ENCODE measurements at regions not wholly inside any gene's neighbourhood (a gene's known extent, or its start where the extent isn't known, plus 50 kb on each side); places are given as distances from the start of the nearest gene placed in this dataset.
A peak's percentile ranks its signal among the peaks of the same experiment; 100 is the strongest.

DNA sequence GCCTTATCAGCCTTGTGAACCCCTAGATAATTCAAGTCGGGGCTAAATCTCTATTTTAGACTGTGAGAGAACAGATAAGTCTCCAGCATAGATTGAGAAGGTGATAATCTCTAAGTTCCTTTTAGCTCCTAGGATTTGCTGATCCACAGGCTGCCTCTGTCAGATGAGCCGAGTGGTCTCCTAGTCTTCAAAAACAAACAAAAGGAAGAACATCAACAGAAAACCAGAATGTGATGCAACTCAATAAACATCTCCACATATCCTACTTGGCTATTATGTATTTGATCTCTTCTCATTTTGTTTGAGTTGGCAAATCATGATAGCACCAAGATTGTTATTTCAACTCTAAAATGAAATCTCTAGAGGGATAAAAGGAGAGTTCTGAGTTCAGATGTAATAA lies 88.4 kb upstream of the SLC7A11 start:
- H3K36me3 ChIP-seq (ENCODE audit: control insufficient read depth, insufficient read depth, low read length, severe bottlenecking): no peaks in the 10 kb centered on the region
- no peaks in the 10 kb centered on the region for H3K4me1 ChIP-seq (ENCODE audit: control insufficient read depth, insufficient read depth, low read length)
- no peaks in the 10 kb centered on the region for H3K27me3 ChIP-seq (replicated peaks; ENCODE audit: control insufficient read depth, insufficient read depth, low read length)
- no peak overlapping the region for H3K9ac ChIP-seq (ENCODE audit: low read length)
- no peak overlapping the region for H3K4me3 ChIP-seq (ENCODE audit: low read length)
- H3K9me3 ChIP-seq (ENCODE audit: control insufficient read depth, low read length): peaks cover 6% of the 10 kb centered on the region
- DNase-seq (ENCODE audit: low read depth): peak; percentile 37

DNA sequence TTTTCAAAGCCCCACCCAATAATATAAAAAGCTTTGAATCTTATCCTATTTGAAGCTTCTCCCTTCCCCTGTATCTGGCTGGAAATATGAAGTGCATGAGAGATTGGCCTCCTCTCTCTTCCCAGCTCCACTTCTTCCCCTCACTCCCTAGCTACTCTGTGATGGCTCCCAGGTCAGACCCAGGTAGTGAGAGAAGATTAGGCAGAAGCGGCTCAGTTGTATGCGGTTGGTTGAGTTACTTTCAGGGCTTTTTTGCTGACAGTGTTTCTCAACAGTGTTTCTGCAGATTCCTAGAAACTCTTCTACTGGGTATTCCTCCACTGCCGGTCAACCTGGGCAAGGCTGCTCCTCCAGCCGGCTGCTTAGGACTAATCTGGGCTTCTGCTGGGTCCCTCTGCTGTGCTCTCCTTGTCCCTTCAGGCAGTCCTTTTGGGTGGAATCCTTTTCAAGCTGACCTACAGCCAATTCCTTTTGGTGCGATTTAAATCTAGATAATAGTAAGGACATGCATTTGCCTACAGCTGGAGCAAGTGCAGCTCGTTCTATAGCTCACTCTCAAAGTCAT lies 87.4 kb upstream of the SLC7A11 start:
- Histone ChIP-seq H3K36me3 (ENCODE audit: control insufficient read depth, insufficient read depth, low read length, severe bottlenecking) (no peaks in the 10 kb centered on the region), H3K9ac (ENCODE audit: low read length) (no peak overlapping the region), H3K4me3 (ENCODE audit: low read length) (no peak overlapping the region), H3K4me1 (ENCODE audit: control insufficient read depth, insufficient read depth, low read length) (no peaks in the 10 kb centered on the region), H3K27me3 (replicated peaks; ENCODE audit: control insufficient read depth, insufficient read depth, low read length) (no peaks in the 10 kb centered on the region), H3K9me3 (ENCODE audit: control insufficient read depth, low read length) (peaks cover 6% of the 10 kb centered on the region)
- no peak for DNase-seq (ENCODE audit: low read depth)

GRCh38 chr4:138327338-138327737 lies 85.2 kb upstream of the SLC7A11 start:
- Histone ChIP-seq H3K9me3 (ENCODE audit: control insufficient read depth, low read length) (no peaks in the 10 kb centered on the region), H3K27me3 (replicated peaks; ENCODE audit: control insufficient read depth, insufficient read depth, low read length) (no peaks in the 10 kb centered on the region), H3K36me3 (ENCODE audit: control insufficient read depth, insufficient read depth, low read length, severe bottlenecking) (no peaks in the 10 kb centered on the region), H3K4me1 (ENCODE audit: control insufficient read depth, insufficient read depth, low read length) (no peaks in the 10 kb centered on the region), H3K4me3 (ENCODE audit: low read length) (no peak overlapping the region), H3K9ac (ENCODE audit: low read length) (no peak overlapping the region)
- no peak for DNase-seq (ENCODE audit: low read depth)

DNA sequence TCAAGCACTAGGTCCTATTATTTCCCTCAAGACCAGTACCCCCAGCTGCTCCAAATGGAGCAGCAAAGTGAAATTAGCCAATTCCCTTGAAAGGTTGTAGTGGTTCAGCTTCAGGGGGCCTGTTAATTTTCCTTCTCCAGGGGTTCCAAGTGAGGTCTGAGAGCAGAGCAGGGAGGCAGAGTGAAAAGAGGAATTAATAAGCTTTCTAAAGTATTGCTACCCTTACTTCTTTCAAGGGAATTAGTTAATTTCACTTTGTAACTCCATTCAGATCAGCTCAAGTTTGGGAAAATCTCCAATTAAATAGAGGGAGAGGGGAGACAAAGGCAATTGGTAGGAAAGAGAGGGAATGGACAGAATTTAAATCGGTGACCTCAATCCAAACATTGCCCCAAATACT lies 78.7 kb upstream of the SLC7A11 start:
- H3K4me3 ChIP-seq (ENCODE audit: low read length): no peak overlapping the region
- no peak for DNase-seq (ENCODE audit: low read depth)
- H3K9ac ChIP-seq (ENCODE audit: low read length): no peak overlapping the region
- no peaks in the 10 kb centered on the region for H3K4me1 ChIP-seq (ENCODE audit: control insufficient read depth, insufficient read depth, low read length)
- no peaks in the 10 kb centered on the region for H3K27me3 ChIP-seq (replicated peaks; ENCODE audit: control insufficient read depth, insufficient read depth, low read length)
- H3K36me3 ChIP-seq (ENCODE audit: control insufficient read depth, insufficient read depth, low read length, severe bottlenecking): no peaks in the 10 kb centered on the region
- no peaks in the 10 kb centered on the region for H3K9me3 ChIP-seq (ENCODE audit: control insufficient read depth, low read length)

- Histone ChIP-seq H3K9ac (ENCODE audit: low read length) (no peak overlapping the region), H3K4me1 (ENCODE audit: control insufficient read depth, insufficient read depth, low read length) (no peaks in the 10 kb centered on the region), H3K27me3 (replicated peaks; ENCODE audit: control insufficient read depth, insufficient read depth, low read length) (no peaks in the 10 kb centered on the region), H3K4me3 (ENCODE audit: low read length) (no peak overlapping the region), H3K36me3 (ENCODE audit: control insufficient read depth, insufficient read depth, low read length, severe bottlenecking) (no peaks in the 10 kb centered on the region), H3K9me3 (ENCODE audit: control insufficient read depth, low read length) (no peaks in the 10 kb centered on the region)
- DNase-seq (ENCODE audit: low read depth): no peak
Observed at GRCh38 chr4:138320030-138320429, 77.9 kb upstream of the SLC7A11 start.

DNA sequence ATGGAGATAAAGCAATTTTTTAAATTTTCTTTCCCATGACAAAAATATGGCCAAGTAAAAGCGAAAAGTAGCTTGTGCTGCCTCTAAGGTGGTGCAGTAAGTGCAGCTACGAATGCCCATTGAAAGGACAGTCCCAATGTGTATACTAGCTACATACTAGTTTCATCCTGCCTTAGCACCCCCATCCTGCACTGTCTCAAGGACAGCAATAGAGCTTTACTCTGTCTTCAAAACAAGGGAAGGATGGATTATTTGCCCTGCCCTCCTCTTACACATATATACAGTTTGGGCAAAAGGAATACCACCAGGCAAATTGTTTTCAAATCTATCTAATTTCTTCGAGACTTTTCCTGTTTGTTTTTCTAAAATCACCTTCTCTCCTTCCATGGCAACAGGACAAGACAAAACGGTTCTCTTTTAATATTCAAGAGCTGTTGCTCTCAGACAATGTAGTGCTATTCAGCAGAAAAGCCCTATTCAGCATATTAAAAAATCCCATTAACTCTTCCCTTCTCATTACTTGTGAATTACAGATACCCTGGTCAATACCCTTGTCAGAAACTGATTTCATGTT lies 75.1 kb upstream of the SLC7A11 start:
- no peaks in the 10 kb centered on the region for H3K4me1 ChIP-seq (ENCODE audit: control insufficient read depth, insufficient read depth, low read length)
- no peak overlapping the region for H3K4me3 ChIP-seq (ENCODE audit: low read length)
- H3K27me3 ChIP-seq (replicated peaks; ENCODE audit: control insufficient read depth, insufficient read depth, low read length): no peaks in the 10 kb centered on the region
- no peak overlapping the region for H3K9ac ChIP-seq (ENCODE audit: low read length)
- H3K36me3 ChIP-seq (ENCODE audit: control insufficient read depth, insufficient read depth, low read length, severe bottlenecking): no peaks in the 10 kb centered on the region
- H3K9me3 ChIP-seq (ENCODE audit: control insufficient read depth, low read length): peaks cover 3% of the 10 kb centered on the region
- no peak for DNase-seq (ENCODE audit: low read depth)

GRCh38 chr4:138312536-138312911 lies 70.4 kb upstream of the SLC7A11 start:
- no peaks in the 10 kb centered on the region for H3K27me3 ChIP-seq (replicated peaks; ENCODE audit: control insufficient read depth, insufficient read depth, low read length)
- H3K4me3 ChIP-seq (ENCODE audit: low read length): no peak overlapping the region
- no peaks in the 10 kb centered on the region for H3K36me3 ChIP-seq (ENCODE audit: control insufficient read depth, insufficient read depth, low read length, severe bottlenecking)
- H3K9me3 ChIP-seq (ENCODE audit: control insufficient read depth, low read length): peaks cover 3% of the 10 kb centered on the region
- no peak overlapping the region for H3K9ac ChIP-seq (ENCODE audit: low read length)
- peaks cover 17% of the 10 kb centered on the region for H3K4me1 ChIP-seq (ENCODE audit: control insufficient read depth, insufficient read depth, low read length)
- DNase-seq (ENCODE audit: low read depth): no peak

DNA sequence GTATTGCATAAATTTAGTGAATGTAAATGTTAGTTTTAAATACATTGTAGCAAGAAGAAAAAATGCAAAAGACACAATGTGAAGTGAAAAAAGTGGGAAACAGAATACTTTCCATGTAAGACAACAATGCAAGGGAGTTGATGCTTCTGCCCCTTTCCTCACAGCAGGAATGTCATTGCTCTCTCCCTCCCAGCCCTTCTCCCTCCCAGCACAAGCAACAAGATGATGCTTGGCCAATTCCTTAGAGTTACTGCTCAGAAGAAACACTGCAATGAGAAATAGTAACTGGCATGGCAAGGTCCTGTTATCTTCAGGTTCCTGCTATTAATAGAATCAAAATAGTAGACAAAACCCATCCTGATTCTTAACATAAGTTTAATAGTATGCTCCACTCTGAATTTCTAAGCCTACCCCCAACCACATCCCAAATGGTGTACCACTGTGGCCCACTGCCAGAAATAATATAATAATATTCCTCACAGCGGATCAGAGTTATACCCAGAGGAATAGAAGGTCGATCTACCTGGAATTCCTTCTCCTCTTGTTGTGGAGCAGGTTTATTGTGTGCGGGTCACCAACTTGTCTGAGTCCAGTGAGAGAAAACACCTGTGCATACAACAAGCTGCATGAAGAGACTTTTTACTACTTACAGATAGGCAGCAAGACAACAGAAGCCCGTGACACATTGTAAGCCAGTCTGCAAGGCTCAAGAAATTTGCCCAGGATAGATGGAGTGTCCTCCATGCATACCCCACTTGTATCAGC lies 69.8 kb upstream of the SLC7A11 start:
- Histone ChIP-seq H3K36me3 (ENCODE audit: control insufficient read depth, insufficient read depth, low read length, severe bottlenecking) (no peaks in the 10 kb centered on the region), H3K27me3 (replicated peaks; ENCODE audit: control insufficient read depth, insufficient read depth, low read length) (no peaks in the 10 kb centered on the region), H3K9me3 (ENCODE audit: control insufficient read depth, low read length) (peaks cover 3% of the 10 kb centered on the region), H3K4me1 (ENCODE audit: control insufficient read depth, insufficient read depth, low read length) (peaks cover 17% of the 10 kb centered on the region), H3K4me3 (ENCODE audit: low read length) (no peak overlapping the region), H3K9ac (ENCODE audit: low read length) (no peak overlapping the region)
- DNase-seq (ENCODE audit: low read depth): peak; percentile 53

DNA sequence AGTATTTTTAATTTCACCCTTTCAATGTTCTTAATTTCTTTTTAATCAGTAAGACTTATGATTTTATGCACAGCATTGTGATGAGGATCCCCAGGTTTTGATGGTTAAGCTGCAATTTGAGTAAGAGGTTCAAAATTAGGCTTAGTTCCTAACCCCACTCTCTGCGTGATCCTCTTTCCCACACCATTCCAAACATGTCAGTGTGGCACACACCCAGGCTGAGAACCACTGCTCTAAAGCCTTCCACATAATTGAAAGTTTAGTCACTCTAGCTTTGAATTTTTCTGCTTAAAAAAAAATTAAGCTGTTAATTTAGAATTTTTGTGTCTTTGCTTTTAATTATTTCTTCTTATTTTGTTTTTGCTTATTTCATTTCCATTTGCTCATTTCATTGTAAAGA lies 68.8 kb upstream of the SLC7A11 start:
- H3K9me3 ChIP-seq (ENCODE audit: control insufficient read depth, low read length): peaks cover 3% of the 10 kb centered on the region
- H3K9ac ChIP-seq (ENCODE audit: low read length): peak overlapping the region; percentile 39
- DNase-seq (ENCODE audit: low read depth): peak; percentile 73
- H3K36me3 ChIP-seq (ENCODE audit: control insufficient read depth, insufficient read depth, low read length, severe bottlenecking): no peaks in the 10 kb centered on the region
- peaks cover 17% of the 10 kb centered on the region for H3K4me1 ChIP-seq (ENCODE audit: control insufficient read depth, insufficient read depth, low read length)
- peak overlapping the region; percentile 1 for H3K4me3 ChIP-seq (ENCODE audit: low read length)
- no peaks in the 10 kb centered on the region for H3K27me3 ChIP-seq (replicated peaks; ENCODE audit: control insufficient read depth, insufficient read depth, low read length)

- Histone ChIP-seq H3K9me3 (ENCODE audit: control insufficient read depth, low read length) (peaks cover 3% of the 10 kb centered on the region), H3K9ac (ENCODE audit: low read length) (no peak overlapping the region), H3K36me3 (ENCODE audit: control insufficient read depth, insufficient read depth, low read length, severe bottlenecking) (no peaks in the 10 kb centered on the region), H3K4me3 (ENCODE audit: low read length) (peak overlapping the region; percentile 1), H3K27me3 (replicated peaks; ENCODE audit: control insufficient read depth, insufficient read depth, low read length) (no peaks in the 10 kb centered on the region), H3K4me1 (ENCODE audit: control insufficient read depth, insufficient read depth, low read length) (peaks cover 17% of the 10 kb centered on the region)
- DNase-seq (ENCODE audit: low read depth): peak; percentile 48
Observed at GRCh38 chr4:138310498-138310897, 68.3 kb upstream of the SLC7A11 start.

DNA sequence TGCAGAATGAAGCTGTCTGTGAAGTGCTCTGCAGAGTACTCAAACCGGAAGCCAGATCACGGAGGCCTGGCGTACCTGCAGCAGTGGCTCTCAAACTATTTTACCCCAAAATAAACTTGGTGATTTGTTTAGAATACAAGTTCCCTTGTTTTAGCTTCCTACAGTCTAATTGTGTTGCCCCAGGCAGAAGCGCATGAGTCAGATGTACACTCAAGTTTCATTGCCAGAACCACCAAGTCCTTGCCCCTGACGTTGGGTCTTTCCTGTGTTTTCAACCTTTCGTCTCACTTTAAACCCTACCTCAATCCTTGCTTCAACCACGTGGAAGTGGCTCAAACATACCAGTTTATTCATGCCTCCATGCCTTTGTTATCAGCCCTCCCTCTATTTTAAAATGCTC lies 66.2 kb upstream of the SLC7A11 start:
- DNase-seq (ENCODE audit: low read depth): peak; percentile 73
- Histone ChIP-seq H3K4me3 (ENCODE audit: low read length) (no peak overlapping the region), H3K9me3 (ENCODE audit: control insufficient read depth, low read length) (no peaks in the 10 kb centered on the region), H3K27me3 (replicated peaks; ENCODE audit: control insufficient read depth, insufficient read depth, low read length) (no peaks in the 10 kb centered on the region), H3K9ac (ENCODE audit: low read length) (no peak overlapping the region), H3K36me3 (ENCODE audit: control insufficient read depth, insufficient read depth, low read length, severe bottlenecking) (no peaks in the 10 kb centered on the region), H3K4me1 (ENCODE audit: control insufficient read depth, insufficient read depth, low read length) (peaks cover 17% of the 10 kb centered on the region)
